ENCODE measurements at regions not wholly inside any gene's neighbourhood (a gene's known extent, or its start where the extent isn't known, plus 50 kb on each side); places are given as distances from the start of the nearest gene placed in this dataset.
A peak's percentile ranks its signal among the peaks of the same experiment; 100 is the strongest.
"Not testable (repeated sequence)": the region's sequence is repeated elsewhere in the genome, so short reads cannot be mapped to it uniquely, and the experiment has no call there.

- WGBS, 2 donors: 81 to 82% methylated on average over 2 of the region's 2 CpGs
- no peak for ATAC-seq (ENCODE audit: low FRiP score in 2 of 2)
Observed at GRCh38 chr21:14739590-14739989, 193.5 kb upstream of the SAMSN1 start.

GRCh38 chr21:14738576-14738975 lies 192.5 kb upstream of the SAMSN1 start:
- H3K36me3 ChIP-seq; ATAC-seq (ENCODE audit: low FRiP score in 2 of 2); H3K4me1 ChIP-seq; H3K27me3 ChIP-seq; H3K4me3 ChIP-seq; H3K27ac ChIP-seq; H3K9me3 ChIP-seq; DNase-seq: not testable (repeated sequence)
- WGBS, 2 donors: 80 to 85% methylated on average over 3 of the region's 3 CpGs

More at GRCh38 chr21:14739590-14739989, 193.5 kb upstream of the SAMSN1 start:
- H3K27me3 ChIP-seq: no peaks in the 10 kb centered on the region
- no peak overlapping the region for H3K4me3 ChIP-seq
- no peaks in the 10 kb centered on the region for H3K36me3 ChIP-seq
- peaks cover 0 to 6% (median 0%) of the 10 kb centered on the region in 4 donors for H3K9me3 ChIP-seq
- TF ChIP-seq POLR2AphosphoS5 (IDR thresholded peaks at IDR 0.05) (no peak), EP300 (IDR thresholded peaks at IDR 0.05) (no peak), POLR2A (IDR thresholded peaks at IDR 0.05) (no peak), CTCF (IDR thresholded peaks at IDR 0.05) (no peak)
- no peak overlapping the region for H3K27ac ChIP-seq
- H3K4me1 ChIP-seq: peaks cover 0 to 5% (median 0%) of the 10 kb centered on the region in 4 donors
- DNase-seq: no peak

- WGBS, 2 donors: 23 to 33% methylated on average over 6 of the region's 6 CpGs
- H3K9me3 ChIP-seq: no peaks in the 10 kb centered on the region
- H3K4me3 ChIP-seq: no peak overlapping the region
- DNase-seq (peak in 1 of 2 donors; percentile 54), ATAC-seq (ENCODE audit: low FRiP score in 2 of 2) (peak; percentile 71 to 86)
- no peak overlapping the region for H3K27ac ChIP-seq
- H3K36me3 ChIP-seq: no peaks in the 10 kb centered on the region
- H3K4me1 ChIP-seq: peaks cover 0 to 5% (median 0%) of the 10 kb centered on the region in 4 donors
- no peak for TF ChIP-seq EP300 (IDR thresholded peaks at IDR 0.05)
- TF ChIP-seq POLR2AphosphoS5 (IDR thresholded peaks at IDR 0.05): no peak
- TF ChIP-seq CTCF (IDR thresholded peaks at IDR 0.05): peak; percentile 46 to 75 (median 66)
- TF ChIP-seq POLR2A (IDR thresholded peaks at IDR 0.05): no peak
- no peaks in the 10 kb centered on the region for H3K27me3 ChIP-seq
Observed at GRCh38 chr21:14737922-14738321, 191.8 kb upstream of the SAMSN1 start.

- H3K4me3 ChIP-seq: no peak overlapping the region
- no peaks in the 10 kb centered on the region for H3K27me3 ChIP-seq
- no peaks in the 10 kb centered on the region for H3K9me3 ChIP-seq
- no peaks in the 10 kb centered on the region for H3K36me3 ChIP-seq
- peaks cover 0 to 5% (median 0%) of the 10 kb centered on the region in 4 donors for H3K4me1 ChIP-seq
- WGBS, 2 donors: 27 to 43% methylated on average over 2 of the region's 2 CpGs
- TF ChIP-seq EP300 (IDR thresholded peaks at IDR 0.05): no peak
- TF ChIP-seq POLR2A (IDR thresholded peaks at IDR 0.05): no peak
- TF ChIP-seq CTCF (IDR thresholded peaks at IDR 0.05): no peak
- no peak for TF ChIP-seq POLR2AphosphoS5 (IDR thresholded peaks at IDR 0.05)
- ATAC-seq (ENCODE audit: low FRiP score in 2 of 2) (no peak), DNase-seq (no peak)
- H3K27ac ChIP-seq: no peak overlapping the region
Observed at GRCh38 chr21:14737284-14737691, 191.2 kb upstream of the SAMSN1 start.

GRCh38 chr21:14736672-14737071 lies 190.6 kb upstream of the SAMSN1 start:
- Histone ChIP-seq H3K4me1 (peaks cover 0 to 5% (median 0%) of the 10 kb centered on the region in 4 donors), H3K9me3 (no peaks in the 10 kb centered on the region), H3K36me3 (no peaks in the 10 kb centered on the region), H3K4me3 (no peak overlapping the region), H3K27me3 (no peaks in the 10 kb centered on the region), H3K27ac (no peak overlapping the region)
- WGBS, 2 donors: 86 to 89% methylated on average over 2 of the region's 2 CpGs
- no peak for ATAC-seq (ENCODE audit: low FRiP score in 2 of 2)
- TF ChIP-seq POLR2A (IDR thresholded peaks at IDR 0.05) (no peak), EP300 (IDR thresholded peaks at IDR 0.05) (no peak), POLR2AphosphoS5 (IDR thresholded peaks at IDR 0.05) (no peak), CTCF (IDR thresholded peaks at IDR 0.05) (no peak)
- DNase-seq: no peak
